T-helper 2 cell (primary cell): ENCODE measurements at regions not wholly inside any gene's neighbourhood (a gene's known extent, or its start where the extent isn't known, plus 50 kb on each side); places are given as distances from the start of the nearest gene placed in this dataset.
"Not testable (repeated sequence)": the region's sequence is repeated elsewhere in the genome, so short reads cannot be mapped to it uniquely, and the experiment has no call there.

Experiments used
- DNase-seq, 5 experiments: peaks; one replicate each; pipeline versions ENCODE4 v3.0.0 to v3.0.0-alpha.2; 2012 to 2022

GRCh38 chr15:83335542-83335941 is 51.1 kb upstream of the BNC1 start:
- not testable (repeated sequence) for DNase-seq

- DNase-seq, result no peak
Observed at GRCh38 chr15:83339396-83339795, 54.9 kb upstream of the BNC1 start.

GRCh38 chr15:83340087-83340486 is 55.6 kb upstream of the BNC1 start:
- no peak for DNase-seq

- no peak for DNase-seq
Observed at GRCh38 chr15:83346342-83346741, 61.9 kb upstream of the BNC1 start.

- no peak for DNase-seq
Observed at GRCh38 chr15:83352119-83352518, 67.7 kb upstream of the BNC1 start.

- no peak for DNase-seq
Observed at GRCh38 chr15:83356501-83357399, 72.3 kb upstream of the BNC1 start.

GRCh38 chr15:83358972-83359564 is 74.6 kb upstream of the BNC1 start:
- no peak for DNase-seq

- DNase-seq, result no peak
Observed at GRCh38 chr15:83362706-83363105, 78.2 kb upstream of the BNC1 start.

GRCh38 chr15:83364501-83364900 is 80.0 kb upstream of the BNC1 start:
- no peak for DNase-seq

GRCh38 chr15:83365370-83365938 is 81.0 kb upstream of the BNC1 start:
- peak in 1 of 5 experiments; percentile 18 for DNase-seq

GRCh38 chr15:83372434-83372891 is 74.7 kb upstream of the SH3GL3 start:
- peak in 1 of 5 experiments; percentile 31 for DNase-seq

- DNase-seq, result no peak
Observed at GRCh38 chr15:83378921-83379578, 68.1 kb upstream of the SH3GL3 start.

- DNase-seq, result no peak
Observed at GRCh38 chr15:83379579-83379959, 67.6 kb upstream of the SH3GL3 start.

- DNase-seq, result no peak
Observed at GRCh38 chr15:83380059-83380458, 67.1 kb upstream of the SH3GL3 start.

- DNase-seq, result peak in 2 of 5 experiments; percentile 2 to 57
Observed at GRCh38 chr15:83380682-83381081, 66.5 kb upstream of the SH3GL3 start.

- DNase-seq, result not testable (repeated sequence)
Observed at GRCh38 chr15:83383608-83384139, 63.5 kb upstream of the SH3GL3 start.

- no peak for DNase-seq
Observed at GRCh38 chr15:83396101-83396500, 51.0 kb upstream of the SH3GL3 start.
